GM08714 (cell line): ENCODE measurements at regions not wholly inside any gene's neighbourhood (a gene's known extent, or its start where the extent isn't known, plus 50 kb on each side); places are given as distances from the start of the nearest gene placed in this dataset.

Experiments used
- H3K4me3 ChIP-seq: fragments of 200-500 bp; sonication (Bioruptor generic); 2 replicates; pipeline ENCODE4 v1.5.1; 2014; ENCODE audit warnings: mild to moderate bottlenecking, low read length, inconsistent platforms
- ZNF274 ChIP-seq: IDR thresholded peaks from 2 replicates; pipeline ENCODE4 v1.6.1; 2012; ENCODE audit warnings: mild to moderate bottlenecking, low read depth, low read length

GRCh38 chr14:53213761-53214160, 60.6 kb upstream of the DDHD1 start:
- H3K4me3 ChIP-seq: no peak overlapping the region
- TF ChIP-seq ZNF274: no peak

DNA sequence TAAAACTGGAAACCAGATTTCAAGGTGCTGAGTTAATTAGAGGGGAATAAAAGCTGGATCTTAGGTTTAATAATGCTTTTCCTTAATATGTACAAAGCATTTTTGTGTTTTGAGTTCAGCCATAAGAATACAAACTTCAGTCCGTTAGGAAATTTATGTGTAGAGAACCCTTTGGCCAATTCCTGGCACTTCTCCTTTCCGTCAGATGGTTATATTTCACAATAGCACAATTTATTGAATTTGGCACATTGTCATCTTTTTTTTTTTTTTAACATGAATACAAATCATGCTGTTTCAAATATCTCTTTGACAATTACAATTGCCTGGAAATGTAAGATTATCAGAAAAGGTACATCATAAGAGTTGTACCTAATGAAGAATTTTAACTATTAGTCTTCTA, 56.2 kb upstream of the DDHD1 start:
- TF ChIP-seq ZNF274: no peak

More for the DNA sequence above, 56.2 kb upstream of the DDHD1 start:
- no peak overlapping the region for H3K4me3 ChIP-seq
